GM20000 (cell line): ENCODE measurements at regions not wholly inside any gene's neighbourhood (a gene's known extent, or its start where the extent isn't known, plus 50 kb on each side); places are given as distances from the start of the nearest gene placed in this dataset.
"Not testable (repeated sequence)": the region's sequence is repeated elsewhere in the genome, so short reads cannot be mapped to it uniquely, and the experiment has no call there.

ENCODE experiments used
- DNase-seq: peaks from one replicate; pipeline ENCODE4 v3.0.0; 2012; ENCODE audit warnings: low spot score
- CTCF ChIP-seq: IDR thresholded peaks from 2 replicates; pipeline ENCODE4 v1.5.1; 2012; ENCODE audit warnings: mild to moderate bottlenecking, control low read depth; ENCODE audit errors: extremely low read depth, missing control alignments

- no peak for DNase-seq
- no peak for TF ChIP-seq CTCF
These were observed 78.3 kb downstream of the GASK1B start for GRCh38 chr4:158094413-158095134.

GRCh38 chr4:158090323-158090722 lies 82.5 kb downstream of the GASK1B start:
- no peak for DNase-seq
- TF ChIP-seq CTCF = no peak

- not testable (repeated sequence) for DNase-seq
These were observed 82.9 kb downstream of the GASK1B start for GRCh38 chr4:158089897-158090296.

- TF ChIP-seq CTCF = no peak
- DNase-seq = no peak
These were observed 92.5 kb downstream of the GASK1B start for GRCh38 chr4:158080354-158080753.

GRCh38 chr4:158079661-158080060 lies 93.2 kb downstream of the GASK1B start:
- TF ChIP-seq CTCF = no peak
- no peak for DNase-seq

- TF ChIP-seq CTCF = no peak
These were observed 95.0 kb downstream of the GASK1B start for GRCh38 chr4:158077835-158078234.

GRCh38 chr4:158074851-158075250 lies 98.0 kb downstream of the GASK1B start:
- no peak for DNase-seq

More at GRCh38 chr4:158077835-158078234, 95.0 kb downstream of the GASK1B start:
- no peak for DNase-seq

More at GRCh38 chr4:158074851-158075250, 98.0 kb downstream of the GASK1B start:
- no peak for TF ChIP-seq CTCF
